SW480 (cell line): ENCODE measurements at regions not wholly inside any gene's neighbourhood (a gene's known extent, or its start where the extent isn't known, plus 50 kb on each side); places are given as distances from the start of the nearest gene placed in this dataset.

Experiments
- DNase-seq: peaks from one replicate; pipeline ENCODE4 v3.0.0-alpha.2; 2016; ENCODE audit warnings: low spot score

GRCh38 chr2:2926009-2926857, 451.4 kb downstream of the EIPR1 start:
- no peak for DNase-seq

- DNase-seq: no peak
Measured at GRCh38 chr2:2922156-2922555, 455.5 kb downstream of the EIPR1 start.

- DNase-seq: no peak
Measured at GRCh38 chr2:2921011-2921720, 456.5 kb downstream of the EIPR1 start.

GRCh38 chr2:2919574-2920365, 457.8 kb downstream of the EIPR1 start:
- no peak for DNase-seq

GRCh38 chr2:2919026-2919425, 458.6 kb downstream of the EIPR1 start:
- DNase-seq: no peak

GRCh38 chr2:2916621-2917020, 461.0 kb downstream of the EIPR1 start:
- no peak for DNase-seq

- no peak for DNase-seq
Measured at GRCh38 chr2:2914252-2914651, 463.4 kb downstream of the EIPR1 start.

GRCh38 chr2:2913601-2914120, 464.0 kb downstream of the EIPR1 start:
- DNase-seq: no peak

- DNase-seq: no peak
Measured at GRCh38 chr2:2912731-2913130, 464.9 kb downstream of the EIPR1 start.

GRCh38 chr2:2912293-2912692, 465.3 kb downstream of the EIPR1 start:
- DNase-seq: no peak

GRCh38 chr2:2910259-2910658, 467.4 kb downstream of the EIPR1 start:
- no peak for DNase-seq

- no peak for DNase-seq
Measured at GRCh38 chr2:2909086-2910035, 468.3 kb downstream of the EIPR1 start.

GRCh38 chr2:2906091-2906490, 471.5 kb downstream of the EIPR1 start:
- no peak for DNase-seq

GRCh38 chr2:2904721-2905350, 472.8 kb downstream of the EIPR1 start:
- DNase-seq: no peak

GRCh38 chr2:2902547-2903281, 474.9 kb downstream of the EIPR1 start:
- no peak for DNase-seq

GRCh38 chr2:2901384-2902345, 476.0 kb downstream of the EIPR1 start:
- DNase-seq: no peak

GRCh38 chr2:2899826-2900225, 477.8 kb downstream of the EIPR1 start:
- DNase-seq: no peak

- no peak for DNase-seq
Measured at GRCh38 chr2:2898744-2899143, 478.9 kb downstream of the EIPR1 start.

- DNase-seq: no peak
Measured at GRCh38 chr2:2896643-2897042, 481.0 kb downstream of the EIPR1 start.
